Esophagus muscularis mucosa (tissue), 3 donors: ENCODE measurements at regions not wholly inside any gene's neighbourhood (a gene's known extent, or its start where the extent isn't known, plus 50 kb on each side); places are given as distances from the start of the nearest gene placed in this dataset.

ENCODE experiments used
- CTCF ChIP-seq, 3 experiments: fragments of 200-600 bp in 2 of 3; fragments of 450-650 bp in 1 of 3; sonication (generic) in 2 of 3; IDR thresholded peaks; one replicate each; pipeline ENCODE4 v1.5.1; 2017 to 2019; ENCODE audit warnings: antibody characterized with exemption in 3 of 3, mild to moderate bottlenecking in 2 of 3, moderate library complexity in 1 of 3
- POLR2A ChIP-seq: fragments of 450-650 bp; IDR thresholded peaks from one replicate; pipeline ENCODE4 v1.6.1; 2017; ENCODE audit warnings: antibody characterized with exemption, moderate library complexity, mild to moderate bottlenecking, low read depth

GRCh38 chr18:30440351-30440750 is 602.2 kb downstream of the DSC3 start:
- TF ChIP-seq CTCF (IDR thresholded peaks at IDR 0.05) = no peak
- no peak for TF ChIP-seq POLR2A
